Endothelial cell of umbilical vein (primary cell): ENCODE measurements at regions not wholly inside any gene's neighbourhood (a gene's known extent, or its start where the extent isn't known, plus 50 kb on each side); places are given as distances from the start of the nearest gene placed in this dataset.

ENCODE experiments used
- BruUV-seq: library from RNA; stranded (reverse); fragments of 400-500 nt; replicated peaks from 2 replicates; lab custom pipeline; 2021; lab: Mats Ljungman, UMichigan
- CTCF ChIA-PET: fragments of 300-600, 350-600 bp; sonication (Branson Sonifier 250); formaldehyde crosslinking; loops from one replicate; lab custom pipeline; 2021; ENCODE audit warnings: antibody characterized with exemption, inconsistent platforms; lab: Charles Lee
- POLR2A ChIA-PET: fragments of 300-600, 350-600 bp; sonication (Branson Sonifier 250); formaldehyde crosslinking; loops from one replicate; lab custom pipeline; 2021; ENCODE audit warnings: antibody characterized with exemption, inconsistent platforms; lab: Charles Lee
- DNase-seq: peaks from one replicate; pipeline ENCODE4 v3.0.0-alpha.2; 2011; ENCODE audit warnings: low read depth, low spot score
- FAIRE-seq: peaks from 2 replicates; lab custom pipeline; 2011; peaks lifted over from hg19 to GRCh38; lab: Jason Lieb, UNC
- H2AFZ ChIP-seq: 2 replicates; pipeline ENCODE4 v1.6.0; 2012; ENCODE audit warnings: low read depth, low read length, control low read depth, inconsistent platforms
- H3K27ac ChIP-seq: 2 replicates; pipeline ENCODE4 v1.5.1; 2011; ENCODE audit warnings: low read depth, mild to moderate bottlenecking, control low read depth, low read length, moderate library complexity; ENCODE audit not compliant: insufficient read depth
- H3K27me3 ChIP-seq, 2 experiments: 2 replicates each; pipeline versions ENCODE4 v1.6.0 to v1.6.1; 2011; ENCODE audit warnings: low read length in 2 of 2, mixed read lengths in 1 of 2; ENCODE audit not compliant: control insufficient read depth in 2 of 2, insufficient read depth in 2 of 2
- H3K36me3 ChIP-seq, 2 experiments: 2 replicates in 1 of 2; 3 replicates in 1 of 2; pipeline ENCODE4 v1.5.1; 2011; ENCODE audit warnings: low read length in 2 of 2, mild to moderate bottlenecking in 1 of 2, moderate library complexity in 1 of 2; ENCODE audit not compliant: control insufficient read depth in 2 of 2, insufficient read depth in 2 of 2; ENCODE audit errors: extremely low read depth in 1 of 2
- H3K4me1 ChIP-seq: 3 replicates; pipeline ENCODE4 v1.5.1; 2011; ENCODE audit warnings: mild to moderate bottlenecking, low read length; ENCODE audit not compliant: control insufficient read depth, insufficient read depth; ENCODE audit errors: extremely low read depth
- H3K4me2 ChIP-seq: 2 replicates; pipeline ENCODE4 v1.6.1; 2011; ENCODE audit warnings: low read length, control low read depth, mixed read lengths; ENCODE audit not compliant: insufficient read depth
- H3K4me3 ChIP-seq, 3 experiments: fragments of 200-600 bp in 1 of 3; sonication (generic), shearing (Covaris generic) in 1 of 3; replicated peaks in 1 of 3; 2 replicates each; pipeline ENCODE4 v1.5.1; 2011 to 2016; ENCODE audit warnings: control low read depth in 3 of 3, low read length in 3 of 3, mild to moderate bottlenecking in 2 of 3, inconsistent platforms in 1 of 3, low read depth in 1 of 3, moderate library complexity in 1 of 3; ENCODE audit not compliant: insufficient read depth in 1 of 3
- H3K79me2 ChIP-seq: 2 replicates; pipeline ENCODE4 v1.6.0; 2012; ENCODE audit warnings: low read length, inconsistent platforms; ENCODE audit not compliant: control insufficient read depth, insufficient read depth
- H3K9ac ChIP-seq: replicated peaks from 2 replicates; pipeline ENCODE3; 2011; ENCODE audit warnings: low read length, control low read depth; ENCODE audit not compliant: insufficient read depth; ENCODE audit errors: extremely low read depth
- H3K9me1 ChIP-seq: replicated peaks from 3 replicates; pipeline ENCODE4 v1.6.0; 2011; ENCODE audit warnings: mild to moderate bottlenecking, low read length; ENCODE audit not compliant: control insufficient read depth, insufficient read depth; ENCODE audit errors: extremely low read depth
- H3K9me3 ChIP-seq: replicated peaks from 2 replicates; pipeline ENCODE4 v1.5.1; 2012; ENCODE audit warnings: low read length, inconsistent platforms; ENCODE audit not compliant: control insufficient read depth, insufficient read depth
- H4K20me1 ChIP-seq: replicated peaks from 2 replicates; pipeline ENCODE3; 2011; ENCODE audit warnings: mild to moderate bottlenecking, low read length; ENCODE audit not compliant: control insufficient read depth, insufficient read depth; ENCODE audit errors: extremely low read depth
- CTCF ChIP-seq, 2 donors: IDR thresholded peaks; 1 replicate in 1 of 2; 2 replicates in 1 of 2; pipeline ENCODE4 v1.5.1; 2011; ENCODE audit warnings: low read length in 2 of 2, mild to moderate bottlenecking in 2 of 2, moderate library complexity in 2 of 2, control low read depth in 1 of 2, inconsistent platforms in 1 of 2, low read depth in 1 of 2; ENCODE audit not compliant: insufficient read depth in 1 of 2; ENCODE audit errors: extremely low read depth in 1 of 2
- EZH2 ChIP-seq: IDR thresholded peaks from 2 replicates; pipeline ENCODE4 v1.6.1; 2012; ENCODE audit warnings: borderline replicate concordance, low read depth, mild to moderate bottlenecking, moderate library complexity, low read length, inconsistent platforms; ENCODE audit not compliant: severe bottlenecking
- FOS ChIP-seq: IDR thresholded peaks from 2 replicates; pipeline ENCODE4 v1.6.1; 2011; ENCODE audit warnings: mild to moderate bottlenecking, low read length, moderate library complexity, borderline replicate concordance; ENCODE audit not compliant: insufficient read depth
- GATA2 ChIP-seq: IDR thresholded peaks from 2 replicates; pipeline ENCODE4 v1.7.0; 2011; ENCODE audit warnings: low read depth, mild to moderate bottlenecking, moderate library complexity, mixed read lengths, low read length; ENCODE audit not compliant: insufficient read length, insufficient read depth
- JUN ChIP-seq: IDR thresholded peaks from 2 replicates; pipeline ENCODE4 v1.6.1; 2011; ENCODE audit warnings: borderline replicate concordance, low read depth; ENCODE audit not compliant: insufficient read length, insufficient read depth
- MYC ChIP-seq: IDR thresholded peaks from one replicate; pipeline ENCODE4 v1.6.1; 2011; ENCODE audit warnings: mild to moderate bottlenecking, low read depth, low read length
- POLR2A ChIP-seq: IDR thresholded peaks from 2 replicates; pipeline ENCODE4 v1.6.1; 2012; ENCODE audit warnings: low read depth, mild to moderate bottlenecking, control low read depth, low read length
- POLR2AphosphoS5 ChIP-seq: IDR thresholded peaks from 2 replicates; pipeline ENCODE4 v1.6.1; 2012; ENCODE audit warnings: low read depth, mild to moderate bottlenecking, control low read depth, low read length, moderate library complexity; ENCODE audit not compliant: insufficient read depth
- dilution Hi-C: fragments of 300-500 bp; cut with MboI; formaldehyde crosslinking; loops from one replicate; pipeline ENCODE4 v1.15.0; 2019; ENCODE audit warnings: low sequenced_read_pairs; ENCODE audit not compliant: extremely low pct_ligation_motif_present
- intact Hi-C: fragments of 100-400 bp; cut with micrococcal nuclease; formaldehyde crosslinking; loops from one replicate; pipeline ENCODE4 v1.10.0; 2022
- TF ChIP-seq, protein P1 (sequence below): IDR thresholded peaks from 2 replicates; pipeline ENCODE4 v1.6.1; 2011; ENCODE audit not compliant: insufficient read depth, insufficient read length

GRCh38 chr2:207319316-207319715 is 153.6 kb upstream of the KLF7 start:
- no peaks in the 10 kb centered on the region for H3K9me1 ChIP-seq
- DNase-seq (no peak), FAIRE-seq (no peak)
- CTCF ChIA-PET, result interaction anchor here (1.1 to 1.8 kb wide), 2 partner anchors 108 to 154 kb away, joined by 3 to 5 read pairs; no protein-coding TSS in a partner anchor
- no peaks in the 10 kb centered on the region for H3K36me3 ChIP-seq
- dilution Hi-C loops (no loop called here), intact Hi-C loops (no loop called here)
- POLR2A ChIA-PET, result no interaction called here
- H4K20me1 ChIP-seq, result no peaks in the 10 kb centered on the region
- no peak overlapping the region for H3K4me2 ChIP-seq
- no peak for TF ChIP-seq CTCF (IDR thresholded peaks at IDR 0.05; ENCODE audit: extremely low read depth in 1 of 2, insufficient read depth in 1 of 2, low read depth in 1 of 2, low read length in 2 of 2)
- TF ChIP-seq EZH2, result no peak
- no peak for TF ChIP-seq MYC
- TF ChIP-seq POLR2A, result no peak
- TF ChIP-seq GATA2, result no peak
- no peak for TF ChIP-seq FOS
- no peak for TF ChIP-seq JUN
- TF ChIP-seq, protein P1, sequence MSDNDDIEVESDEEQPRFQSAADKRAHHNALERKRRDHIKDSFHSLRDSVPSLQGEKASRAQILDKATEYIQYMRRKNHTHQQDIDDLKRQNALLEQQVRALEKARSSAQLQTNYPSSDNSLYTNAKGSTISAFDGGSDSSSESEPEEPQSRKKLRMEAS, result no peak
- no peak for TF ChIP-seq POLR2AphosphoS5
- H2AFZ ChIP-seq, result no peak overlapping the region
- no peak overlapping the region for H3K4me3 ChIP-seq
- H3K27ac ChIP-seq, result no peak overlapping the region
- no TSS peak for BruUV-seq
- no peaks in the 10 kb centered on the region for H3K4me1 ChIP-seq
- H3K9me3 ChIP-seq, result no peaks in the 10 kb centered on the region
- H3K27me3 ChIP-seq, result no peaks in the 10 kb centered on the region
- H3K9ac ChIP-seq, result no peak overlapping the region
- H3K79me2 ChIP-seq, result no peaks in the 10 kb centered on the region
